Central memory CD8-positive, alpha-beta T cell (primary cell): ENCODE measurements at regions not wholly inside any gene's neighbourhood (a gene's known extent, or its start where the extent isn't known, plus 50 kb on each side); places are given as distances from the start of the nearest gene placed in this dataset.

Source experiments
- ATAC-seq: fragments of 150-1000 bp; cut with Tn5 transposase; replicated peaks from 2 replicates; pipeline ENCODE4 v1.10.0; 2022; ENCODE audit warnings: mild to moderate bottlenecking, moderate FRiP score, moderate number of reproducible peaks; ENCODE audit not compliant: poor library complexity, severe bottlenecking; ENCODE audit errors: extremely low read depth
- DNase-seq, 2 donors: peaks; one replicate each; pipeline ENCODE4 v3.0.0; 2021; ENCODE audit warnings: low spot score in 2 of 2
- H3K27ac Mint-ChIP-seq: one replicate; pipeline ENCODE4 v1.8.0; 2022; ENCODE audit warnings: low read depth, mild to moderate bottlenecking, moderate library complexity, mixed read lengths
- H3K27me3 Mint-ChIP-seq: one replicate; pipeline ENCODE4 v1.8.0; 2022; ENCODE audit warnings: mixed read lengths
- H3K36me3 Mint-ChIP-seq: one replicate; pipeline ENCODE4 v1.8.0; 2022; ENCODE audit warnings: mild to moderate bottlenecking, moderate library complexity, mixed read lengths; ENCODE audit not compliant: insufficient read depth
- H3K4me1 Mint-ChIP-seq: one replicate; pipeline ENCODE4 v1.8.0; 2022; ENCODE audit warnings: mixed read lengths
- H3K4me3 Mint-ChIP-seq: one replicate; pipeline ENCODE4 v1.8.0; 2022; ENCODE audit warnings: mild to moderate bottlenecking, moderate library complexity, mixed read lengths
- H3K9me3 Mint-ChIP-seq: one replicate; pipeline ENCODE4 v1.8.0; 2022; ENCODE audit warnings: mixed read lengths

GRCh38 chr14:83491091-83491490, 1957.4 kb upstream of the SEL1L start:
- Mint-ChIP-seq H3K36me3 (no peaks in the 10 kb centered on the region), H3K27me3 (no peaks in the 10 kb centered on the region), H3K4me1 (no peaks in the 10 kb centered on the region), H3K27ac (no peak overlapping the region), H3K4me3 (no peak overlapping the region), H3K9me3 (peaks cover 16% of the 10 kb centered on the region)
- no peak for DNase-seq
- no peak for ATAC-seq

- DNase-seq (no peak), ATAC-seq (no peak)
- H3K36me3 Mint-ChIP-seq, result no peaks in the 10 kb centered on the region
- H3K4me3 Mint-ChIP-seq, result no peak overlapping the region
- H3K27ac Mint-ChIP-seq, result no peak overlapping the region
- peaks cover 19% of the 10 kb centered on the region for H3K9me3 Mint-ChIP-seq
- no peaks in the 10 kb centered on the region for H3K4me1 Mint-ChIP-seq
- no peaks in the 10 kb centered on the region for H3K27me3 Mint-ChIP-seq
Observed at GRCh38 chr14:83520837-83521236, 1987.2 kb upstream of the SEL1L start.

GRCh38 chr14:83529531-83529930, 1995.9 kb upstream of the SEL1L start:
- H3K36me3 Mint-ChIP-seq, result no peaks in the 10 kb centered on the region
- H3K27ac Mint-ChIP-seq, result no peak overlapping the region
- peaks cover 36% of the 10 kb centered on the region for H3K9me3 Mint-ChIP-seq
- no peaks in the 10 kb centered on the region for H3K27me3 Mint-ChIP-seq
- ATAC-seq (no peak), DNase-seq (no peak)
- no peak overlapping the region for H3K4me3 Mint-ChIP-seq
- H3K4me1 Mint-ChIP-seq, result no peaks in the 10 kb centered on the region

- Mint-ChIP-seq H3K9me3 (peaks cover 23% of the 10 kb centered on the region), H3K27me3 (no peaks in the 10 kb centered on the region), H3K4me3 (no peak overlapping the region), H3K36me3 (no peaks in the 10 kb centered on the region), H3K27ac (no peak overlapping the region), H3K4me1 (no peaks in the 10 kb centered on the region)
- ATAC-seq (no peak), DNase-seq (no peak)
Observed at GRCh38 chr14:83533734-83534133, 1996.2 kb upstream of the FLRT2 start.

GRCh38 chr14:83534995-83535394, 1994.9 kb upstream of the FLRT2 start:
- no peak overlapping the region for H3K4me3 Mint-ChIP-seq
- H3K36me3 Mint-ChIP-seq, result no peaks in the 10 kb centered on the region
- H3K27me3 Mint-ChIP-seq, result no peaks in the 10 kb centered on the region

GRCh38 chr14:83535444-83535843, 1994.5 kb upstream of the FLRT2 start:
- ATAC-seq, result no peak
- H3K27me3 Mint-ChIP-seq, result no peaks in the 10 kb centered on the region
- H3K4me1 Mint-ChIP-seq, result no peaks in the 10 kb centered on the region
- H3K9me3 Mint-ChIP-seq, result peaks cover 16% of the 10 kb centered on the region
- H3K27ac Mint-ChIP-seq, result no peak overlapping the region
- no peak overlapping the region for H3K4me3 Mint-ChIP-seq
- no peaks in the 10 kb centered on the region for H3K36me3 Mint-ChIP-seq
- no peak for DNase-seq

More at GRCh38 chr14:83534995-83535394, 1994.9 kb upstream of the FLRT2 start:
- ATAC-seq (no peak), DNase-seq (no peak)
- H3K27ac Mint-ChIP-seq, result no peak overlapping the region
- H3K9me3 Mint-ChIP-seq, result peaks cover 20% of the 10 kb centered on the region
- H3K4me1 Mint-ChIP-seq, result no peaks in the 10 kb centered on the region

GRCh38 chr14:83541147-83541546, 1988.8 kb upstream of the FLRT2 start:
- Mint-ChIP-seq H3K9me3 (peaks cover 15% of the 10 kb centered on the region), H3K4me1 (no peaks in the 10 kb centered on the region), H3K27me3 (no peaks in the 10 kb centered on the region), H3K27ac (no peak overlapping the region), H3K36me3 (no peaks in the 10 kb centered on the region), H3K4me3 (no peak overlapping the region)
- no peak for ATAC-seq
- DNase-seq, result no peak

GRCh38 chr14:83548061-83548839, 1981.7 kb upstream of the FLRT2 start:
- DNase-seq, result no peak
- H3K27ac Mint-ChIP-seq, result no peak overlapping the region
- no peaks in the 10 kb centered on the region for H3K36me3 Mint-ChIP-seq
- H3K4me3 Mint-ChIP-seq, result no peak overlapping the region
- no peak for ATAC-seq
- no peaks in the 10 kb centered on the region for H3K4me1 Mint-ChIP-seq
- no peaks in the 10 kb centered on the region for H3K27me3 Mint-ChIP-seq
- peaks cover 20% of the 10 kb centered on the region for H3K9me3 Mint-ChIP-seq

- DNase-seq (no peak), ATAC-seq (no peak)
- no peaks in the 10 kb centered on the region for H3K4me1 Mint-ChIP-seq
- no peak overlapping the region for H3K27ac Mint-ChIP-seq
- H3K9me3 Mint-ChIP-seq, result peaks cover 11% of the 10 kb centered on the region
- no peak overlapping the region for H3K4me3 Mint-ChIP-seq
- H3K27me3 Mint-ChIP-seq, result no peaks in the 10 kb centered on the region
- H3K36me3 Mint-ChIP-seq, result no peaks in the 10 kb centered on the region
Observed at GRCh38 chr14:83556065-83556464, 1973.9 kb upstream of the FLRT2 start.

- Mint-ChIP-seq H3K9me3 (peaks cover 11% of the 10 kb centered on the region), H3K36me3 (no peaks in the 10 kb centered on the region), H3K27me3 (no peaks in the 10 kb centered on the region), H3K4me1 (no peaks in the 10 kb centered on the region), H3K27ac (no peak overlapping the region), H3K4me3 (no peak overlapping the region)
- DNase-seq (no peak), ATAC-seq (no peak)
Observed at GRCh38 chr14:83556746-83557453, 1973.0 kb upstream of the FLRT2 start.

GRCh38 chr14:83558946-83559345, 1971.0 kb upstream of the FLRT2 start:
- peaks cover 11% of the 10 kb centered on the region for H3K9me3 Mint-ChIP-seq
- no peaks in the 10 kb centered on the region for H3K4me1 Mint-ChIP-seq
- no peaks in the 10 kb centered on the region for H3K36me3 Mint-ChIP-seq
- H3K4me3 Mint-ChIP-seq, result no peak overlapping the region
- H3K27me3 Mint-ChIP-seq, result no peaks in the 10 kb centered on the region
- no peak for DNase-seq
- ATAC-seq, result no peak
- no peak overlapping the region for H3K27ac Mint-ChIP-seq

- ATAC-seq (no peak), DNase-seq (no peak)
- Mint-ChIP-seq H3K4me3 (no peak overlapping the region), H3K4me1 (no peaks in the 10 kb centered on the region), H3K36me3 (no peaks in the 10 kb centered on the region), H3K27me3 (no peaks in the 10 kb centered on the region), H3K27ac (no peak overlapping the region), H3K9me3 (peaks cover 11% of the 10 kb centered on the region)
Observed at GRCh38 chr14:83559721-83560120, 1970.2 kb upstream of the FLRT2 start.

- Mint-ChIP-seq H3K4me1 (no peaks in the 10 kb centered on the region), H3K9me3 (peaks cover 13% of the 10 kb centered on the region), H3K36me3 (no peaks in the 10 kb centered on the region), H3K4me3 (no peak overlapping the region), H3K27me3 (no peaks in the 10 kb centered on the region), H3K27ac (no peak overlapping the region)
- DNase-seq (no peak), ATAC-seq (no peak)
Observed at GRCh38 chr14:83561261-83561660, 1968.7 kb upstream of the FLRT2 start.
